ENCODE measurements at regions not wholly inside any gene's neighbourhood (a gene's known extent, or its start where the extent isn't known, plus 50 kb on each side); places are given as distances from the start of the nearest gene placed in this dataset.

DNA sequence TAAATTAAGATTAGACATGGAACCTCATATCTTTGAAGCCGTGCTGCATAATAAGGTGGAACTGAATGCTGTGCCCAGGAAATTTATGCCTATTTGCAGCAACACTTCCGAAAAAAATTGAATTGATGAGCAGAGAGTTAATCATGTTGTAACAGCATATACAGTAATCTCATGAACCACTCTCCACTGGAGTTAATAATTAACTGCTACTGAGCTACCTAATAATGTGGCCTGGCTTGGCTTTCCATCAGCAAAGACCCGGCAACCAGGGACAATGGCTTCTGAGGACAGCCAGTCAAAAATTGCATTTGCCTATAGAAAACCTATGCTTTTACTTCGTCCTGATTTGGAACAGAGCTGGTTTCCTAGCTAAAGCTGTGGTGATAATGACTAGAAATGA lies 63.8 kb upstream of the GATB start:
- no peak for DNase-seq

GRCh38 chr4:151822331-151822730 lies 61.5 kb upstream of the GATB start:
- no peak for DNase-seq

- DNase-seq, result no peak
Observed at GRCh38 chr4:151820004-151820403, 59.2 kb upstream of the GATB start.

GRCh38 chr4:151811403-151811802 lies 50.6 kb upstream of the GATB start:
- DNase-seq, result no peak

All from SIG-M5 (cell line).